ENCODE measurements at regions not wholly inside any gene's neighbourhood (a gene's known extent, or its start where the extent isn't known, plus 50 kb on each side); places are given as distances from the start of the nearest gene placed in this dataset.
"Not testable (repeated sequence)": the region's sequence is repeated elsewhere in the genome, so short reads cannot be mapped to it uniquely, and the experiment has no call there.

DNA sequence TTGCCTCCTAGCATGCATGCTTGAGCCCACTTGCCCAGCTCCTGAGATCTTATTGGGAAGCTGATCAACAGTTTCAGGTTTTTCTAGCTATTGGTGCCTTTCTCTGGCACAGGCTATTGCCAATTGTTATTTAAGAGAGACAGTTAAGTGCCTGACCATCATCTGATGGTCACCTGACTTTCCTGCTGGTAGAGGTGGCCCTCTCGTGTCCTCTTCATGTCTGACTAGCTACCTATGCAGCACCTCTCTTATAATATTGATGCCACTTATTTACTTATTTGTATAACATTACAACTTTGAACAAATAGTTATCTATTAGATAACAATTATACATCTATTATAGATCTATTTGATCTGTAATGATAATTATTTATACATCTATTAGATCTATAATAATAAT, 205.9 kb upstream of the SEMA3D start:
- DNase-seq, result no peak

DNA sequence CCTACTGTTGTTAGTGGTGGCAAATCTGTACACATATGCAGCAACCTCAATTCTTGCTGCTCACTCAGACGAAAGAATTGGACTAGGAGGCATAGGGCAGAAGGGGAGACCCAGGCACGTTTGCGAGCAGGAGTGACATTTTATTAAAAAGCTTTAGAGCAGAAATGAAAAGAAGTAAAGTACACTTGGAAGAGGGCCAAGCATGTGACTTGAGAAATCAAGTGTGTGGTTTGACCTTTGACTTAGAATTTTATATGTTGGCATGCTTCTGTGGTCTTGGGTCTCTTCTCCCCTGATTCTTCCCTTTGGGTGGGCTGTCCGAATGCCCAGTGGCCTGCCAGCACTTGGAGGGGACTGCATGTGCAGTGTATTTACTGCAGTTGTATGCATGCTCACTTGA, 205.5 kb upstream of the SEMA3D start:
- no peak for DNase-seq

DNA sequence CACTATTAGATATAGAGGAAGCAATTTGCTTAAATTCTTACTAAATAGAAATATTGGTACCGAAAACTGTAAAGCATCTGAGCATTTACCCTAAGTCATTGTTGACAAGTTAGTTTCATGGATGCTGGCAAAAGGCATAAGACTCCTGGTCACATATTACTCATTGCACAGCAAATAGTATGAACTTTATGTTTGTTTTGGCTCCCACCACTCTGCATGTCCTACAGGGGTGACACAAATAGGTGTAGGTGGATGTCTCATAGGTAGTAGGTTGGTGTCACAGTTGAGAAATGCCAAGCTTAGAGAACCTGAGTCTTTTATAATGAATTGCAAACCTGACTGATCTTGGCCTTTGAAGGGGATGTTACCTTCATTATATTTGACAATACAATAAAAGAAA, 199.6 kb upstream of the SEMA3D start:
- DNase-seq, result no peak

DNA sequence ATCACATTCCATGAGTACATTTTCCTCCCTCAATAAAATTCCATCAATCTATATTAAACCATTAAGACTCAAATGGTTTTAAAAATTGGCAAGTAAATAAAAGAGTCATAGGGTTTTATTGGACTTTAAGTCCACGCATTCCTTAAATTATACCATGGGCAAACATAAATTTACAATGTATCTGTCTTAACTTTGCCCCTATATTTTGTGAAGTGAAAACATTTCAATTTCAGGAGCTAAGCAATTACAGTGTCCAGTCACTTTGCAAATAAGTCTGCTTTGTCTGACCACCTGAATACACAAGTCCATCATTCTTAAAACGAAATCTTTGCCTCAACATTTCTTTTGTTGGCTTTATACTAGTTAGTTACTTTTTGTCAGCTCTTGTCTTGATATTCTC, 197.5 kb upstream of the SEMA3D start:
- DNase-seq, result no peak

DNA sequence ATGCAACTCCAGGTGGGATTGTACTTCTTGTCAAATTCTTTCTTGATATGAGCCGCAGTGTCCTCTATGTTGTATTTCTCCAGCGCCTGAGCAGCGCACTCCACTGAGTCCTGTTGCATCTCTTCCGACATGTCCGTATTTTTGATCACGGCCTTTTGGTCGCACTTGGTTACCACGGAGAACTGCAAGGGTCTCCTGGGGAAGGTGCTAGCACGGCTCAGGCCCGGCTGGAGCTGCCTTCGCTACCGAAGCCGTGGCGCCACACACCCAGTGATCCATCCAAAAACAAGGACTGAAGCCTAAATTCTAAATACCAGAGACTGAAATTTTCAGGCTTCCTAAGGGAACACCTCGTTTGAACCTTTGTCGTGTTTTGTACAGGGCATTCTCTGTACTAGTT, 194.4 kb upstream of the SEMA3D start:
- no peak for DNase-seq

DNA sequence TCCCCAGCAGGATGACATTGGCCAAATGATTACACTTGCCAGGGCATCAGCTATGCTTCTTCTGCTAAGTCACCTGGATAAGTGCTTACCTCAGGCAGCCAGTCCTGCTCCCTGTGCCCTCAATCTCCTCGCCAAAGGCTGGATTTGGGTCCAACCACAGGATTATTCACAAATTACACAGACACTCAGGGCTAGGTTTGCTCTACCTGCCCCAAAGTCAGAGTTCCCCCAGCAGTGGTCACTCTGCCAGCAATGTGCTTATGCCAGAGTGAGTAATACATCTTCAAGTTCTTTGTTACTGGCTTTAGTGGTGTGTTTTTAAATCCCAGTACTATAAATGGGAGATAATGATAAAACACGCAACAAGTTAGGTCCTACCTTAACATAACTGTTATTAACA, 189.7 kb upstream of the SEMA3D start:
- no peak for DNase-seq

DNA sequence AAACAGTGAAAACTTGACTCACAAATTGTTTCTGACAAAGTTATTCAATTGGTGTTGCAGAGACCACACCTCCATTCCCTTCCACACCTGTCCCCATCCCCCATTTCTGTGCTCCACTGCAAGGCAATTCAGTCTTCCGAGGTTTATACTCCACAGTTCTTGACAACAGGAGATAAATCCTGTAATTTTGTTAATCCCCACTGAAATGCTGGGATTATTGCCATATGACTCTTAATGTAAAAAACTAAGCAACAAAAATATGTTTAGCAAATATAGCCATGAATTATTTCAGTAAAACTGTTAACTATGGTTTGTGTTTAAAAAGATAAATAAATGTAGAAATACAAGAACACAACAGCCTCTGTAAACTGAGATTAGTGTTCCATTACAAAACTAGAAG, 170.1 kb upstream of the SEMA3D start:
- DNase-seq, result no peak

DNA sequence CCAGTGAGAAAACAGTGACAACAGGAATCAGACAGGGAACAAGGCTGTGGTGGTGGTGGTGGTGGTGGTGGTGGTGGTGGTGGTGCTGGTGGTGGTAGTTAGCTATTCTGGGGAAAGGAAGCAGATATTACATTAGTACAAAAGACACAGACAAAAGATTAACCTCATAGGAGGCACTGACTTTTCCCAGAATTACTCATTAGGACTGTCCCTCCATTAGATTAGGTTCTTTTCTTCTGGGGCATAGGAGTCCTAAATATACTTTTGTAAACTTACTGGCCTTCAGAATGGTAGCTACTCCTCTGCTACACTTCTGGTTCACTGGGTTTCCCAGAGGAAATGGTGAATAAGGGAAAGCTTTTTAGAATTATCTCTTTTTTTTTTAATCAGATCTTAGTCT, 156.6 kb upstream of the SEMA3D start:
- DNase-seq, result no peak

DNA sequence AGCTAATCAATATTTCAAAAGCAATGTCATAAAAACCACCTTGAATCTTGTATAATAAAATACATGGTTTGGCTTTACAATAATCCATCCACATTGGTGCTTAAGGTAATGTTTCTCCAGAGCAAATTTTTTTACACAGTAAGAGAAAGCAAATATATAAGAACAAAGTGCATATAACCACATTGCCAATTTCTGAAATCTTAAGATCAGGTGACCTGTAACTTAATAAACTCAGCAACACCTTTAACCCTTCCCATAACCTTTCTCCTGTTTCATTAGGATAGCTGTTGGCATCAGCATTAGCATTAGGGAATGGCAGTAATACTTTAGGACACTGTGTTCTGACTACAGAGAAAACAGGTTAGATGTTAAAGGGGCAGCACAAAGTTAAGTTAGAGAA, 155.9 kb upstream of the SEMA3D start:
- no peak for DNase-seq

DNA sequence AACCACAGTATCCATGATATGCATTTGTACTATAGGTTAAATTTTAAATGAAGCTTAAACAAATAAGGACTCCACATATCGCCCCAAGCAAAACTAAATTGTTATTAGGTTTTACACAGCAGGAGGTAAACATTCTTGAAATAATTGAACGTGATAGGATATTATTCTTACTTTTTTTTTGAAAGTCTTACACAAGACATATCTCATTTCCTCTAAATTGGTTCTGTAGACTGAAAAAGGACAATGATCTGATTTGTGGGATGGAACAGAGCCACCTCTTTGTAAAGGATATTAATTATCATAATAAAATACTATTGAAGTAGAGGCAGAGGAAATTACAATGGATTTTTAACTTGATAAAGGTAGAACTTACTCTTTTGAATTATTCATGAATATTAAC, 155.1 kb upstream of the SEMA3D start:
- no peak for DNase-seq

DNA sequence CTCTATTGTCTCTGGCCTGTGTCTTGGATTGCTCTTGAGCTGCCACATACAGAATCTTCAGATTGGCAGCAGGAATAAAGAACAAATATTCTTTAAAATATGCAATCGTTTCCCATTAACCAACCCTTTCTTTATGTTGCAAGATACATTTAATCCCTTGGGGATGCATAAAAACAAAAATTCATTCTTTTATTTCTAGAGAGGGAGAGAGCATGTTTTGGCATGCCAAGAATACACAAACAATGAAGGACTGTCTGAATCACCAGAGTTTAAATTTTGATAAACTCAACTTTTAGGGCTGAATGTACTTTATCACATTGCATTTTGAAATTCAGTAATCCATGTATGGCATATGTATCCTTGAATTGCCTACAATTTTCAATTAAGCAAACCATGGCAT, 154.3 kb upstream of the SEMA3D start:
- DNase-seq, result no peak

DNA sequence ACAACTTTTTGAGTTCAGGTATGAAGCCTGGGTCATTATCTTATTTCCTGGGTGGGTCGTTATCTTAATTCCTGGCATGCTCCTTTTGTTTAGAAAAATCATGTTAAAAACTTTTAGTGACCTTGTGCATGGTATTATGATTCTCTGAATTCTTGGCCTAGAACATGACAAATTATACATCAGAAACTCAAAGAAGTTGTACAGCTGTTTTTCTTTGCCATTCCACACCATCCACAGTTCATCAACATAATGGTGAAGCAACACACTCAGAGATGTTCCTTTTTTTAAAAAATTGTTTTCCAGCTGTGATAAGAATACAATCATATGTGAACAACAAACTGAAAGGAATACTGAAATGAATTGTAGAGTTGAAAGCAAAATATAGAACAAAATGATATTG, 149.2 kb upstream of the SEMA3D start:
- DNase-seq, result no peak

DNA sequence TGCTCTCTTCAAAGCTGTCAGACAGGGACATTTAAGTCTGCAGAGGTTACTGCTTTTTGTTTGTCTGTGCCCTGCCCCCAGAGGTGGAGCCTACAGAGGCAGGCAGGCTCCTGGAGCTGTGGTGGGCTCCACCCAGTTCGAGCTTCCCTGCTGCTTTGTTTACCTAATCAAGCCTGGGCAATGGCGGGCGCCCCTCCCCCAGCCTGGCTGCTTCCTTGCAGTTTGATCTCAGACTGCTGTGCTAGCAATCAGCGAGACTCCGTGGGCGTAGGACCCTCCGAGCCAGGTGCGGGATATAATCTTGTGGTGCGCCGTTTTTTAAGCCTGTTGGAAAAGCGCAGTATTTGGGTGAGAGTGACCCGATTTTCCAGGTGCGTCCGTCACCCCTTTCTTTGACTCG, 148.3 kb upstream of the SEMA3D start:
- DNase-seq, result not testable (repeated sequence)

DNA sequence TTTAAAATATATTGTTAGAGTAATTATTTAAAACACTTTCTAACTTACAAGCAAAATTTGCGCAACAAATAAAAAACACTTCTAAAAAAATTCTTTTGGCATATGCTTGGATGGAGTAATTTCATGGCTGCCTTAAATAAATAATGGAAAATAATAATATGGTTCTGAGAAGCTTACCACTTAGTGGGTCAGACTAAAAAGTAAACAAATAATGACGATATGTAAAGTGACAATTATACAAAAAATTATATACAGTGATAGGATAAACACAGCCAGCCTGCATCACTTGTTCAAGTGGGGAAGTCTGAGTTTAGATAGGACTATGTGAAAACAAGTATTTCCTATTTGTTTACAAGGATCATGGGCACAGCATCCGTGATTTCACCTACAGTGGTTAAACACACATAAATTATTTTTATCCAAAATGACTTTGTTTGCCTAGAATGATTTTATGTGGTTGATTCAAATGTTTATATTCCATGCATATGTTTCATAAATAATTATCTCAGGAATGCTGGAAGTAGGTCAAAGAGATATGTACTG, 141.7 kb upstream of the SEMA3D start:
- no peak for DNase-seq

DNA sequence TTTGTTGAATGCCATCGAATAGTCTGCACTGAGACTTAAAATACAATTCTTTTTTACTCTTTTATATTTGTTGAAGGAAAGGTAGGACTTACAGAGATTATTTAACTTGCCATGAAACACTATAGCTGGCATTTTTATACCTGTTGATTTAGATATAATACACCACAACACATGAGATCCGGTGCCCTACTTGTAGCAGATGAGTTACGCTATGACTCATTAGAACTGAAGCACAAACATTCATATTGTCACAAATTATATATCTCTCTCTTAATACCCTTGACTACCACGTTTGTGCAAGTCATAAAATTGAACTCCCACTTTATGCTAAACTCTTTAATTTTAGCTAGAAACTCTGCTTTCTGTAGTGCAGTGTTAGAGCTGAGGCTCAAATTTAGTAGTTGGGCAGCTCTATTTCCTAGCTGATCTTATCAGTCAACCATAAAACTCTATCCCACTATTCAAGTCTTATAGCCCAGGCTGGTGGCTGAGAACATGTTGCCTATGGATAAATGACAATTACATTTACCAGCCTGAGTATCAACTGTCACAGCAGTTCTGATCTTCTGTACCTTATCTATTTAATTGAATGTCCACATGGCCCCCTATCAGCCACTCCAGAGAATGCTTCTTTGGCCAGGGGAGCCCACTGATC, 137.4 kb upstream of the SEMA3D start:
- no peak for DNase-seq

DNA sequence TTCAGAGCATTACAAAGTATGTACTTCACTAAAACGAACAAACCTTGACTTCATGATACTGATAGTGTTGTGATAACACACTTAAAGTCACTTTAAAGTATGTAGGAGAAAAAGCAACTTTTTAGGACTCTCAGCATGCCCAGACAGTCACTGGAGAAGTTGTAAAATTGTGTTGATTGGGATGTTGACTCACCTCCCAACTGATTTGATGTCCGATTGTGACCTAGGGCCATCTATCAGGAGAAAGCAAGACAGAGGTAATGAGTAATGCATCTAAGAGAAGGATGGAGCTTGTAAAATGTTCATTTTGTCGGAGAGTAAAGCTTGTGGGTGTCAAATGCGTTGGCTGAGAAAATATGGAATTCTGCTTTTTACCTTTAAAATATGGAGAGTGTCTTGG, 135.4 kb upstream of the SEMA3D start:
- no peak for DNase-seq

DNA sequence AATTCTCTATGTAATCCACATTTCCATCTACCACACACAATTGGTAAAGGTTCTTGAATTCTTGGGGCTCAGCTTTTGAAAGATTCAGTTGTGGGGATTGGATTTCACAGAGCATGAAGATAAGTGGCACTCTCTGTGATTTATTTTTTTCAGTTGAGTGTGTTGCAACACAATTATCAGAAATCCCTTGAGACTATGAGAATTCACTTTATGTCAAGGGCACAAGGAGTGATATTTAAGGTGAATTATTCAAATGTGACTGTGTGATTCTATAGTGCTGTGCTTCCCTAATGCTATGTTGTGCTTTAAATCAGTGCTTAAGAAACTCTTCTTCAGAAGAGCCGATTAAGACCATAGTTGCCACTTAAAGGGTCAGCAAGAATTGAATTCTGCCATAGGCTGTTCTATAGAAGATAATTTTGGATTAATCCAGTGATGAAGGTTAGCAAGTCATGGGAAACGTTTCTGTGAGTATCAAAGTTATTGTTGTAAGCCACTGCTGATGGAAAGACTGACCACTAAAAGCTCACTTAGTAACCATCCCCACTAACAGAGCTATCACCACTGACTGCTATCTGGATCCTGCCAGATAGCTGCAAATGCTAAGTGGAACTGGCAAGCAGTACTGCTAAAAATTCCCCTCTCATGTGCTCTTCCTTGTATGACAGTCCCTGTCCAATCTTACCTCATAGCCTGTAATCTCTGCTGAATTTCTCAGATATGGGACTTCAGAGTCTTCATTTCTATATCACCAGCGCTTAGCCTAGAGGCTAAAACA, 134.0 kb upstream of the SEMA3D start:
- no peak for DNase-seq

DNA sequence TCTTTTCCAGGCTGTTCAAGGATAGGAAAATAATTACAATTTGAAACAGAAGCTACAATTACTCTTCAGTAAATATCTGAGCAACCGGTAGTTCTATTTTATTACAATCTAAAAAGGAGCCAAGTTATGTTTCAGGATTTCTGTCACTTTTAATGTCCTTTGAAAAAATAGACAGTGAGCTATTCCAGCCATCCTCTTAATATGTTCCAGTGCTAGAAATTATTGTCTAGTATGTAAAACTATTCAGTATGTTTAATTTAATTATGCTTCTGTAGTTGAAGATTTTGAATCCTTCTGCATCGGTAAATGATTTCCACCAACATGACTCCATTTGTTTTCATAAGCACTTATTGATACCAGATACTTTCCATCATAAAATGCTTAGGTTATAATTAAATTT, 129.6 kb upstream of the SEMA3D start:
- no peak for DNase-seq

DNA sequence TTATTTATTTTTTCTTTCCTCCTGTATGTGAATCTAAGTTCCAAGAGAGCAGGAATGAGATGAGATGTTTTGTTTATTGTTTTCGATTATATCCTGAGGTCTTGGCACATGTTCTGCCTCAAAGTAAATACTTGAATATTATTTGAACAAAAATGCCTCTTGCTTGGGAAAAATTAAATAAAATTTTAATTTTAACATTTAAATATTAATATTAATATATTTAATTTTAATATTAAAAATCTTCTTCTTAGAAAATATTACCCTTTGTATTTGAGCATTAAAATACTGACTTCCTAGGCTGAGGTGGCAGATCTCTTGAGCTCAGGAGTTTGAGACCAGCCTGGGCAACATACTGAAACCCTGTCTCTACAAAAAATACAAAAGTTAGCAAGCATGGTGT, 123.4 kb upstream of the SEMA3D start:
- no peak for DNase-seq

DNA sequence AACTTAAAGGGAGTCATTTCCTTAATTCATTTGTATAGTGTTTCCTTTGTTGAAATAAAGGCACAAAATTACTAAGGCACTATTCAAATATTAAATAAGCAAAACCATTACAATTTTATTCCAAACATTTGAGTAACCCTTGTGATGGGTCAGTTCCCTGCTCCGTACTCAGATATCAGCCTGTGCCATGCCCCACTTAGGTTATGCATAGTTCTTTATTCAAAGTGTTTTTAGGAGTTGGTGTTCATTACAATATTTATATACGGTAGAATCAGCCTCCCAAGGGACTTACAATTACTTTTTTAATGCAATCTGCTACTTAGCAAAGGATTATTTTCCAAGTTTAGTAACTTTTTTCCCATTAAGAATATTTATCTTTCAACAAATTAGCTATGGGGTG, 119.3 kb upstream of the SEMA3D start:
- DNase-seq, result no peak

DNA sequence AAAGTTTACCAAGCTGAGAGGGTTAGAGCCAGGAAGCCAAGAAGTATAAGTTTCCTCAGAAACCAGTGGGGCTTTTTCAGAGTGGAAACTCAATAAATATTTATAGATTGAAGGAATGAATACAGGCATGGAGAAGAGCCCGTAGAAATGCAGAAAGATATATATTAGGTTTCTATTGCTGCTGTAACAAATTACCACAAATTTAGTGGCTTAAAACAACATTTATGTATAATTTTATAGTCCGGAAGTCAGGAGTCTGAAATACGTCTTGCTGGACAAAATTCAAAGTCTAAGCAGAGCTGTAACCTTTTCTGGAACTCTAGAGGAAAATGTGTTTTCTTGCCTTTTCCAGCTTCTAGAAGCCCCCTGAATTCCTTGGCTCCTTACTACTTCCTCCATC, 107.3 kb upstream of the SEMA3D start:
- DNase-seq, result no peak

DNA sequence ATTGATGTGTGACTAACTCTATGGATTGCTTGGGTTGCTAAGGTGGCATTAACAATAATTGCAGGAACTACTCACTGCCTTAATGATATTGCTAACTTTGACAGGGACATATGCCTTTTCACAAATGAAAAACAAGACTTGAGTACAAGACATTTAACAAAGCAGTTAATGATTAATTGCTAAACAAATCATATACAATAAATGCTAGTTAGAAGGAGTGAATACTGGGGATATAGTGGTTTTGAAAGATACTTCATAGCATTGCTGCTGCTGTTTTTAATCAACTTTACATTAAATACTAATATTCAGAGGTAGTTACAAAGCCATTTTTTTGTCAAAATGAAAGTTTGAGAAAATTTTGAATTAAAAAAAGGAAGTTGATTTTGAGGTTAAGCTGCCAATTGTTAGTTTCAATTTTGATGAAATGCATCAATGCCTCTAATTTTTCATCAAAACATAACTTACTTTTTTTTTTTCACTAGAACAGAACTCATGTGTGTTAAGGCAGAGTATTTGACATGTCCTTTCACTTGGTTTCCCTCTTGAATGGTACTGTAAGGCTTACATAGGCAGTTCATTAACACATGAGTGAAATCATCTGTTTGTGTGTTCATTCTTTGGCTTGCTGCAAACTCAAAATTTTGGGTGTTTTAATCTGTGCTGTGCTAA, 106.2 kb upstream of the SEMA3D start:
- DNase-seq, result no peak

DNA sequence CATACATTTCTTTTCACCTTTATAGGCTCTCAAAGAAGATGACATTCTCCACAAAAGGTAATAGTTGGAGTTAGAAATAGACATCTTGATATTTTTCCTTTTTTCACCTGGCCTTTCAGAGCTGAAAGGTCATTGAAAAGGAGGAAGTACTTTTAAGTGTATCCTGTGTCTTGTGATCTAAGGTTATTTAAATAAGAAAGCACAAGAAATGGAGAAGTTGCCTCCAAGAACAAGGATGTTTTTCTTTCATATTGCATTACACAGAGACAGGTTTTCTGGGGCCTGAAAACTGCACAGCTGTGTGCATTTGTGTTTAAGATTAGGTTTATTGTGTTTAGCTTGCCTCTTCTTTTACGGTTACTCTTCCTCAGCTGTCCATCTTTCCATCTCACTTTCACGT, 103.4 kb upstream of the SEMA3D start:
- DNase-seq, result no peak

DNA sequence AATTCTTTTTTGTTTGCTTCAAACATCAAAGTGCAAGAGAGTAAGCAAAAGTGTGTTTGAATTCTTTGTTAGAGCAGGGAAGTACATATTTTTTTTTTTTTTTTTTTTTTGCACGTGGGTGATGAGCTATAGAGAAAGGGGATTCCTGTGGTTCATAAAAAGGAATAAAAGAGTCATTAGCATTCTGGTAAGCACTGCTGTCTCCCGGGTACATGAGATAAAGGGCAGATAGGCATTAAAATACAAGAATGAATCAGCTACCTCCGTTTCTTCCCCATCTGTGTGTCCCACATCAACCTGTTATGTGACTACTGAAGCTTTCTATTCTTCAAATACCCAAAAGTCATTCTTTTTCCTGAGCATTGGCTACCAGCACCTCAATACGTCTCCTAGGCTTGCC, 102.4 kb upstream of the SEMA3D start:
- no peak for DNase-seq
